WTC11 (cell line): ENCODE measurements at regions not wholly inside any gene's neighbourhood (a gene's known extent, or its start where the extent isn't known, plus 50 kb on each side); places are given as distances from the start of the nearest gene placed in this dataset.

Experiments
- ATAC-seq: fragments of 200-7000 bp; cut with Tn5 transposase; 2 replicates; pipeline ENCODE4 v1.10.0; 2021; ENCODE audit warnings: mild to moderate bottlenecking, moderate library complexity
- CTCF ChIA-PET: fragments of 300-600 bp; sonication (Branson Sonifier 250); formaldehyde crosslinking; loops from one replicate; lab custom pipeline; 2021; ENCODE audit warnings: antibody characterized with exemption; lab: Charles Lee
- POLR2A ChIA-PET: fragments of 350-600 bp; sonication (Branson Sonifier 250); formaldehyde crosslinking; loops from one replicate; lab custom pipeline; 2021; ENCODE audit warnings: antibody characterized with exemption; lab: Charles Lee
- DNase-seq: peaks from one replicate; pipeline ENCODE4 v3.0.0; 2021; ENCODE audit warnings: low spot score
- H3K27ac Mint-ChIP-seq: 2 replicates; pipeline ENCODE4 v1.8.0; 2021; ENCODE audit warnings: mixed read lengths
- H3K27me3 Mint-ChIP-seq: 2 replicates; pipeline ENCODE4 v1.8.0; 2021; ENCODE audit warnings: low read depth, mild to moderate bottlenecking, moderate library complexity, mixed read lengths
- H3K36me3 Mint-ChIP-seq: 2 replicates; pipeline ENCODE4 v1.8.0; 2021; ENCODE audit warnings: mixed read lengths
- H3K4me1 Mint-ChIP-seq: 2 replicates; pipeline ENCODE4 v1.8.0; 2022; ENCODE audit warnings: mixed read lengths
- H3K4me3 Mint-ChIP-seq: 2 replicates; pipeline ENCODE4 v1.8.0; 2021; ENCODE audit warnings: mild to moderate bottlenecking, moderate library complexity, mixed read lengths
- H3K9me3 Mint-ChIP-seq: 2 replicates; pipeline ENCODE4 v1.8.0; 2021; ENCODE audit warnings: mixed read lengths
- CBFB ChIP-seq: sonication (generic); formaldehyde crosslinking; IDR thresholded peaks from 2 replicates; pipeline ENCODE4 v1.8.1; 2022; ENCODE audit warnings: mild to moderate bottlenecking, low read depth, missing genetic modification reagents
- EMX1 ChIP-seq: fragments of 250-450 bp; sonication (Bioruptor Pico); IDR thresholded peaks from 2 replicates; pipeline ENCODE4 v1.8.0; 2021; ENCODE audit warnings: mild to moderate bottlenecking
- ETV6 ChIP-seq: sonication (generic); formaldehyde crosslinking; IDR thresholded peaks from 2 replicates; pipeline ENCODE4 v1.8.1; 2022; ENCODE audit warnings: mild to moderate bottlenecking, missing genetic modification reagents
- FOXJ3 ChIP-seq: sonication (generic); formaldehyde crosslinking; IDR thresholded peaks from 2 replicates; pipeline ENCODE4 v1.9.0; 2021; ENCODE audit warnings: missing genetic modification reagents, mild to moderate bottlenecking, borderline replicate concordance
- FOXK1 ChIP-seq: sonication (generic); formaldehyde crosslinking; IDR thresholded peaks from 2 replicates; pipeline ENCODE4 v1.8.0; 2022; ENCODE audit warnings: mild to moderate bottlenecking, moderate library complexity, missing genetic modification reagents
- GRHL2 ChIP-seq: fragments of 250-450 bp; sonication (Bioruptor Pico); IDR thresholded peaks from 2 replicates; pipeline ENCODE4 v1.8.0; 2022; ENCODE audit warnings: mild to moderate bottlenecking, moderate library complexity; ENCODE audit not compliant: insufficient replicate concordance, severe bottlenecking
- JAZF1 ChIP-seq: fragments of 250-450 bp; sonication (Bioruptor Pico); IDR thresholded peaks from 2 replicates; pipeline ENCODE4 v1.9.0; 2021; ENCODE audit warnings: moderate library complexity, mild to moderate bottlenecking, inconsistent platforms
- KAT7 ChIP-seq: sonication (generic); formaldehyde crosslinking; IDR thresholded peaks from 2 replicates; pipeline ENCODE4 v1.8.1; 2023; ENCODE audit warnings: missing genetic modification reagents, mild to moderate bottlenecking, borderline replicate concordance
- MXD4 ChIP-seq: fragments of 250-450 bp; sonication (Bioruptor Pico); IDR thresholded peaks from 2 replicates; pipeline ENCODE4 v1.8.0; 2021; ENCODE audit warnings: mild to moderate bottlenecking, moderate library complexity, borderline replicate concordance
- RELA ChIP-seq: sonication (generic); formaldehyde crosslinking; IDR thresholded peaks from 2 replicates; pipeline ENCODE4 v1.8.1; 2022; ENCODE audit warnings: missing genetic modification reagents, mild to moderate bottlenecking, borderline replicate concordance
- TEAD1 ChIP-seq: sonication (generic); formaldehyde crosslinking; IDR thresholded peaks from 2 replicates; pipeline ENCODE4 v1.8.0; 2022; ENCODE audit warnings: mild to moderate bottlenecking, missing genetic modification reagents
- TP53 ChIP-seq: sonication (generic); formaldehyde crosslinking; IDR thresholded peaks from 2 replicates; pipeline ENCODE4 v1.8.1; 2023; ENCODE audit warnings: mild to moderate bottlenecking, missing genetic modification reagents
- ZBTB21 ChIP-seq: sonication (generic); formaldehyde crosslinking; IDR thresholded peaks from 2 replicates; pipeline ENCODE4 v1.8.1; 2023; ENCODE audit warnings: mild to moderate bottlenecking, missing genetic modification reagents, borderline replicate concordance
- ZNF263 ChIP-seq: sonication (generic); formaldehyde crosslinking; IDR thresholded peaks from 2 replicates; pipeline ENCODE4 v1.8.1; 2022; ENCODE audit warnings: low read depth, mild to moderate bottlenecking, moderate library complexity, missing genetic modification reagents
- ZNF416 ChIP-seq: fragments of 250-450 bp; sonication (Bioruptor Pico); IDR thresholded peaks from 2 replicates; pipeline ENCODE4 v1.9.0; 2021; ENCODE audit warnings: mild to moderate bottlenecking, inconsistent platforms
- ZNF671 ChIP-seq: fragments of 250-450 bp; sonication (Bioruptor Pico); IDR thresholded peaks from 2 replicates; pipeline ENCODE4 v1.8.0; 2021; ENCODE audit warnings: mild to moderate bottlenecking
- TF ChIP-seq, protein P1 (sequence below): sonication (generic); formaldehyde crosslinking; conservative IDR thresholded peaks from 2 replicates; pipeline ENCODE4 v1.8.1; 2023; ENCODE audit warnings: mild to moderate bottlenecking, low read depth, missing genetic modification reagents, moderate library complexity
- TF ChIP-seq, protein P2 (sequence below): sonication (generic); formaldehyde crosslinking; IDR thresholded peaks from 2 replicates; pipeline ENCODE4 v1.8.1; 2023; ENCODE audit warnings: mild to moderate bottlenecking, missing genetic modification reagents, moderate library complexity
- TF ChIP-seq, protein P3 (sequence below): sonication (generic); formaldehyde crosslinking; IDR thresholded peaks from 2 replicates; pipeline ENCODE4 v1.8.0; 2023; ENCODE audit warnings: missing genetic modification reagents
- TF ChIP-seq, protein P4 (sequence below): fragments of 250-450 bp; sonication (Bioruptor Pico); IDR thresholded peaks from 2 replicates; pipeline ENCODE4 v2.1.2; 2022; ENCODE audit warnings: mild to moderate bottlenecking, moderate library complexity
- TF ChIP-seq, protein P5 (sequence below): fragments of 250-450 bp; sonication (Bioruptor Pico); IDR thresholded peaks from 2 replicates; pipeline ENCODE4 v1.9.0; 2021; ENCODE audit warnings: mild to moderate bottlenecking
- TF ChIP-seq, protein P6 (sequence below): sonication (generic); formaldehyde crosslinking; IDR thresholded peaks from 2 replicates; pipeline ENCODE4 v1.8.1; 2022; ENCODE audit warnings: missing genetic modification reagents, borderline replicate concordance
- TF ChIP-seq, protein P7 (sequence below): sonication (generic); formaldehyde crosslinking; IDR thresholded peaks from 2 replicates; pipeline ENCODE4 v1.8.1; 2023; ENCODE audit warnings: mild to moderate bottlenecking, missing genetic modification reagents
- TF ChIP-seq, protein P8 (sequence below): sonication (generic); formaldehyde crosslinking; IDR thresholded peaks from 2 replicates; pipeline ENCODE4 v1.8.1; 2022; ENCODE audit warnings: low read depth, mild to moderate bottlenecking, moderate library complexity, missing genetic modification reagents, borderline replicate concordance

DNA sequence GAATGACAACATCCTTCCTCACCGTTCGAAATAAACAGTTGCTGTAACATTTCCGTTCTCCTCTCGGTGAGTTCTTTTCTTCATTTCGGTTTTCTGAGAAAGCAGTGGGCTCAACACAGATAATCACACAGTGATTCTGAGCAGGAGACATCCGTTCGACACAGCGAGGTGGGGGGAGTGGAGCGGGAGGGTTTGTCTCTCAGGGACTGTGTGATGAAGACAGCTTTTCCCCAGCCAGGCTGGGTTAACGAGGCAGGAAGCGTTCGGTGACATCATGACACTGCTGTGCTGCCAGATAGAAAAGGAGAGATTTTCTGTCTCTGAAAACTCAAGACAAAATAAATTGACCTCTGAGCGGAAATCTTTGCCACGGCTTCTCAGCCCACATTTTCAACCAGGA lies 119.3 kb downstream of the CRLF2 start:
- no peak overlapping the region for H3K4me3 Mint-ChIP-seq
- ChIA-PET CTCF (no interaction called here), POLR2A (no interaction called here)
- peaks cover 17% of the 10 kb centered on the region for H3K4me1 Mint-ChIP-seq
- H3K9me3 Mint-ChIP-seq = peaks cover 21% of the 10 kb centered on the region
- no peaks in the 10 kb centered on the region; the same call in 1 of the 2 replicates for H3K27me3 Mint-ChIP-seq
- no peak for DNase-seq
- TF ChIP-seq, protein P1, sequence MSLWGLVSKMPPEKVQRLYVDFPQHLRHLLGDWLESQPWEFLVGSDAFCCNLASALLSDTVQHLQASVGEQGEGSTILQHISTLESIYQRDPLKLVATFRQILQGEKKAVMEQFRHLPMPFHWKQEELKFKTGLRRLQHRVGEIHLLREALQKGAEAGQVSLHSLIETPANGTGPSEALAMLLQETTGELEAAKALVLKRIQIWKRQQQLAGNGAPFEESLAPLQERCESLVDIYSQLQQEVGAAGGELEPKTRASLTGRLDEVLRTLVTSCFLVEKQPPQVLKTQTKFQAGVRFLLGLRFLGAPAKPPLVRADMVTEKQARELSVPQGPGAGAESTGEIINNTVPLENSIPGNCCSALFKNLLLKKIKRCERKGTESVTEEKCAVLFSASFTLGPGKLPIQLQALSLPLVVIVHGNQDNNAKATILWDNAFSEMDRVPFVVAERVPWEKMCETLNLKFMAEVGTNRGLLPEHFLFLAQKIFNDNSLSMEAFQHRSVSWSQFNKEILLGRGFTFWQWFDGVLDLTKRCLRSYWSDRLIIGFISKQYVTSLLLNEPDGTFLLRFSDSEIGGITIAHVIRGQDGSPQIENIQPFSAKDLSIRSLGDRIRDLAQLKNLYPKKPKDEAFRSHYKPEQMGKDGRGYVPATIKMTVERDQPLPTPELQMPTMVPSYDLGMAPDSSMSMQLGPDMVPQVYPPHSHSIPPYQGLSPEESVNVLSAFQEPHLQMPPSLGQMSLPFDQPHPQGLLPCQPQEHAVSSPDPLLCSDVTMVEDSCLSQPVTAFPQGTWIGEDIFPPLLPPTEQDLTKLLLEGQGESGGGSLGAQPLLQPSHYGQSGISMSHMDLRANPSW (CRISPR knock-in tag) = no peak
- TF ChIP-seq MXD4 (CRISPR knock-in tag) (no peak), EMX1 (CRISPR knock-in tag) (no peak), CBFB (CRISPR knock-in tag) (no peak), TEAD1 (no peak), ZNF671 (CRISPR knock-in tag) (no peak), ZNF263 (CRISPR knock-in tag) (no peak), FOXK1 (CRISPR knock-in tag) (no peak), ETV6 (CRISPR knock-in tag) (no peak), ZBTB21 (no peak)
- TF ChIP-seq, protein P2, sequence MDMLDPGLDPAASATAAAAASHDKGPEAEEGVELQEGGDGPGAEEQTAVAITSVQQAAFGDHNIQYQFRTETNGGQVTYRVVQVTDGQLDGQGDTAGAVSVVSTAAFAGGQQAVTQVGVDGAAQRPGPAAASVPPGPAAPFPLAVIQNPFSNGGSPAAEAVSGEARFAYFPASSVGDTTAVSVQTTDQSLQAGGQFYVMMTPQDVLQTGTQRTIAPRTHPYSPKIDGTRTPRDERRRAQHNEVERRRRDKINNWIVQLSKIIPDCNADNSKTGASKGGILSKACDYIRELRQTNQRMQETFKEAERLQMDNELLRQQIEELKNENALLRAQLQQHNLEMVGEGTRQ = no peak
- TF ChIP-seq, protein P3, sequence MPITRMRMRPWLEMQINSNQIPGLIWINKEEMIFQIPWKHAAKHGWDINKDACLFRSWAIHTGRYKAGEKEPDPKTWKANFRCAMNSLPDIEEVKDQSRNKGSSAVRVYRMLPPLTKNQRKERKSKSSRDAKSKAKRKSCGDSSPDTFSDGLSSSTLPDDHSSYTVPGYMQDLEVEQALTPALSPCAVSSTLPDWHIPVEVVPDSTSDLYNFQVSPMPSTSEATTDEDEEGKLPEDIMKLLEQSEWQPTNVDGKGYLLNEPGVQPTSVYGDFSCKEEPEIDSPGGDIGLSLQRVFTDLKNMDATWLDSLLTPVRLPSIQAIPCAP (CRISPR knock-in tag) = no peak
- TF ChIP-seq, protein P4, sequence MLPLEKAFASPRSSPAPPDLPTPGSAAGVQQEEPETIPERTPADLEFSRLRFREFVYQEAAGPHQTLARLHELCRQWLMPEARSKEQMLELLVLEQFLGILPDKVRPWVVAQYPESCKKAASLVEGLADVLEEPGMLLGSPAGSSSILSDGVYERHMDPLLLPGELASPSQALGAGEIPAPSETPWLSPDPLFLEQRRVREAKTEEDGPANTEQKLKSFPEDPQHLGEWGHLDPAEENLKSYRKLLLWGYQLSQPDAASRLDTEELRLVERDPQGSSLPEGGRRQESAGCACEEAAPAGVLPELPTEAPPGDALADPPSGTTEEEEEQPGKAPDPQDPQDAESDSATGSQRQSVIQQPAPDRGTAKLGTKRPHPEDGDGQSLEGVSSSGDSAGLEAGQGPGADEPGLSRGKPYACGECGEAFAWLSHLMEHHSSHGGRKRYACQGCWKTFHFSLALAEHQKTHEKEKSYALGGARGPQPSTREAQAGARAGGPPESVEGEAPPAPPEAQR = no peak
- no peak overlapping the region for H3K27ac Mint-ChIP-seq
- peaks cover 17% of the 10 kb centered on the region; the same call in 1 of the 2 replicates for H3K36me3 Mint-ChIP-seq
- ATAC-seq = no peak

DNA sequence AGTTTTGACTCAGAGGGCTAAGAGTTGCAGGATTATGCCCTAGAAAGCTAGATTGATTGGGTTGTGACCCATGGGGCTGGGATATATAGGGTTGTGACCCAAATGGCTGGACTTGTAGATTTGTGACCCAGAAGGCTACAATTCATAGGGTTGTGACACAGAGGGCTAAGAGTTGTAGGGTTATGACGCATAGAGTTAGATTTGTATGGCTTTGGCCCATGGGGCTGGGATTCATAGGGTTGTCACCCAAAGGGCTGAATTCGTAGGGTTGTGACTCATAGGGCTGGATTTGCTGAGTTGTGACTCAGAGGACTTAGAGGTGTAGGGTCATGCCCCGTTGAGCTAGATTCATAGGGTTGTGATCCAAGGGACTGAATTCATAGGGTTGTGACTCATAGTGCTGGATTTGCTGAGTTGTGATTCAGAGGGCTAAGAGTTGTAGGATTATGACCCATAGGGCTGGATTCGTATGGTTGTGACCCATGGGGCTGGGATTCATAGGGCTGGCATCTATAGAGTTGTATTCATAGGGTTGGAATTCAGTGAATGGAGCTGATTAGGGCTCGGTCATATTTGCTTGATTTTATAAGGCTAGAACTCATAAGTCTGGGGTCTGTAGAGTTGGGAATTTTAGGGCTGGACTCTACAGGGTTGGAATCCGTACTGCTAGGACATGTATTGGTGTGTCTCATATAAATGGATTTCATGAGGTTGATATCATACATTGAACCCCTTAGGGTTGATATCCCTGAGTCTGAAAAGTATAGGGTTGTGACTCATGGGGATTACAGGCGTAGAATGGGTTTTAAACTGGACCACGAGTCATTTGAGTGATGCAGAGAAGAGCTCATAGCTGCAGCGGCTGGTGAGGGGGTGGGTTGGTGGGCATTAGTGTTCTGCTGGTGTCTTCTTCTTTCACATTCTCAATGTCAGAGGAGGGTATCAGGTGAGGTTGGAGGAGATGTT lies 125.7 kb downstream of the CRLF2 start:
- no peak for DNase-seq
- Mint-ChIP-seq H3K27ac (no peak overlapping the region), H3K4me3 (no peak overlapping the region), H3K36me3 (no peaks in the 10 kb centered on the region), H3K4me1 (peaks cover 11% of the 10 kb centered on the region), H3K27me3 (no peaks in the 10 kb centered on the region; the same call in 1 of the 2 replicates), H3K9me3 (peaks cover 9% of the 10 kb centered on the region)
- ChIA-PET CTCF (no interaction called here), POLR2A (no interaction called here)
- ATAC-seq = no peak
- TF ChIP-seq JAZF1 (CRISPR knock-in tag) (no peak), FOXJ3 (CRISPR knock-in tag) (no peak), TP53 (no peak), KAT7 (CRISPR knock-in tag) (no peak), GRHL2 (CRISPR knock-in tag) (no peak), RELA (CRISPR knock-in tag) (no peak), ZNF416 (CRISPR knock-in tag) (no peak)
- TF ChIP-seq, protein P5, sequence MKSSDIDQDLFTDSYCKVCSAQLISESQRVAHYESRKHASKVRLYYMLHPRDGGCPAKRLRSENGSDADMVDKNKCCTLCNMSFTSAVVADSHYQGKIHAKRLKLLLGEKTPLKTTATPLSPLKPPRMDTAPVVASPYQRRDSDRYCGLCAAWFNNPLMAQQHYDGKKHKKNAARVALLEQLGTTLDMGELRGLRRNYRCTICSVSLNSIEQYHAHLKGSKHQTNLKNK = no peak
- TF ChIP-seq, protein P6, sequence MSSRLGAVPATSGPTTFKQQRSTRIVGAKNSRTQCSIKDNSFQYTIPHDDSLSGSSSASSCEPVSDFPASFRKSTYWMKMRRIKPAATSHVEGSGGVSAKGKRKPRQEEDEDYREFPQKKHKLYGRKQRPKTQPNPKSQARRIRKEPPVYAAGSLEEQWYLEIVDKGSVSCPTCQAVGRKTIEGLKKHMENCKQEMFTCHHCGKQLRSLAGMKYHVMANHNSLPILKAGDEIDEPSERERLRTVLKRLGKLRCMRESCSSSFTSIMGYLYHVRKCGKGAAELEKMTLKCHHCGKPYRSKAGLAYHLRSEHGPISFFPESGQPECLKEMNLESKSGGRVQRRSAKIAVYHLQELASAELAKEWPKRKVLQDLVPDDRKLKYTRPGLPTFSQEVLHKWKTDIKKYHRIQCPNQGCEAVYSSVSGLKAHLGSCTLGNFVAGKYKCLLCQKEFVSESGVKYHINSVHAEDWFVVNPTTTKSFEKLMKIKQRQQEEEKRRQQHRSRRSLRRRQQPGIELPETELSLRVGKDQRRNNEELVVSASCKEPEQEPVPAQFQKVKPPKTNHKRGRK (CRISPR knock-in tag) = no peak
- TF ChIP-seq, protein P7, sequence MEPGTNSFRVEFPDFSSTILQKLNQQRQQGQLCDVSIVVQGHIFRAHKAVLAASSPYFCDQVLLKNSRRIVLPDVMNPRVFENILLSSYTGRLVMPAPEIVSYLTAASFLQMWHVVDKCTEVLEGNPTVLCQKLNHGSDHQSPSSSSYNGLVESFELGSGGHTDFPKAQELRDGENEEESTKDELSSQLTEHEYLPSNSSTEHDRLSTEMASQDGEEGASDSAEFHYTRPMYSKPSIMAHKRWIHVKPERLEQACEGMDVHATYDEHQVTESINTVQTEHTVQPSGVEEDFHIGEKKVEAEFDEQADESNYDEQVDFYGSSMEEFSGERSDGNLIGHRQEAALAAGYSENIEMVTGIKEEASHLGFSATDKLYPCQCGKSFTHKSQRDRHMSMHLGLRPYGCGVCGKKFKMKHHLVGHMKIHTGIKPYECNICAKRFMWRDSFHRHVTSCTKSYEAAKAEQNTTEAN (CRISPR knock-in tag) = no peak
- TF ChIP-seq, protein P8, sequence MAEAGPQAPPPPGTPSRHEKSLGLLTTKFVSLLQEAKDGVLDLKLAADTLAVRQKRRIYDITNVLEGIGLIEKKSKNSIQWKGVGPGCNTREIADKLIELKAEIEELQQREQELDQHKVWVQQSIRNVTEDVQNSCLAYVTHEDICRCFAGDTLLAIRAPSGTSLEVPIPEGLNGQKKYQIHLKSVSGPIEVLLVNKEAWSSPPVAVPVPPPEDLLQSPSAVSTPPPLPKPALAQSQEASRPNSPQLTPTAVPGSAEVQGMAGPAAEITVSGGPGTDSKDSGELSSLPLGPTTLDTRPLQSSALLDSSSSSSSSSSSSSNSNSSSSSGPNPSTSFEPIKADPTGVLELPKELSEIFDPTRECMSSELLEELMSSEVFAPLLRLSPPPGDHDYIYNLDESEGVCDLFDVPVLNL (CRISPR knock-in tag) = no peak
